ENCODE measurements at regions not wholly inside any gene's neighbourhood (a gene's known extent, or its start where the extent isn't known, plus 50 kb on each side); places are given as distances from the start of the nearest gene placed in this dataset.

DNA sequence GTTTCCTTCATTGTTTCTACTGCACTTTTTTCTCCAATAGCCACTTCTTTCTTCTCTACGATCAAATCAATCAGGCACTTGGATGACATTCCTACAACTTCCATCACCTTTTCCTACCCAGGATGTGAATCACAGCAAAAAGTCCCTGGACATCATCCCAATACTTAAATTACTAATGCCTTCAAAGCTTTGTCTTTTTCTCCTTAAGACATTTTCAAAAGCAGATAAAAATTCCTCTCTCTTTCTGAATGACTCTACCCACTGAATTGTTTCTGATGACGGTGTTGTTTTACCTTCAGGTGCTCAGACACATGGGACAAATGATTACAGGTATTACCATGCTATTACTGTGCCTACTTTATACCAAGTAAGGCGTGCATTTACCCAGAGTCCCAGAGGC is 500.9 kb downstream of the FBXO15 start:
- TF ChIP-seq POLR2AphosphoS5 (IDR thresholded peaks at IDR 0.05): no peak
- no peak for TF ChIP-seq EP300 (IDR thresholded peaks at IDR 0.05)
- TF ChIP-seq, protein P1, sequence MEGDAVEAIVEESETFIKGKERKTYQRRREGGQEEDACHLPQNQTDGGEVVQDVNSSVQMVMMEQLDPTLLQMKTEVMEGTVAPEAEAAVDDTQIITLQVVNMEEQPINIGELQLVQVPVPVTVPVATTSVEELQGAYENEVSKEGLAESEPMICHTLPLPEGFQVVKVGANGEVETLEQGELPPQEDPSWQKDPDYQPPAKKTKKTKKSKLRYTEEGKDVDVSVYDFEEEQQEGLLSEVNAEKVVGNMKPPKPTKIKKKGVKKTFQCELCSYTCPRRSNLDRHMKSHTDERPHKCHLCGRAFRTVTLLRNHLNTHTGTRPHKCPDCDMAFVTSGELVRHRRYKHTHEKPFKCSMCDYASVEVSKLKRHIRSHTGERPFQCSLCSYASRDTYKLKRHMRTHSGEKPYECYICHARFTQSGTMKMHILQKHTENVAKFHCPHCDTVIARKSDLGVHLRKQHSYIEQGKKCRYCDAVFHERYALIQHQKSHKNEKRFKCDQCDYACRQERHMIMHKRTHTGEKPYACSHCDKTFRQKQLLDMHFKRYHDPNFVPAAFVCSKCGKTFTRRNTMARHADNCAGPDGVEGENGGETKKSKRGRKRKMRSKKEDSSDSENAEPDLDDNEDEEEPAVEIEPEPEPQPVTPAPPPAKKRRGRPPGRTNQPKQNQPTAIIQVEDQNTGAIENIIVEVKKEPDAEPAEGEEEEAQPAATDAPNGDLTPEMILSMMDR (IDR thresholded peaks at IDR 0.05): no peak
- no peak for TF ChIP-seq POLR2A (IDR thresholded peaks at IDR 0.05; ENCODE audit: low read depth)
- H3K27ac ChIP-seq (replicated peaks in 1 of 4): no peak overlapping the region
- no peaks in the 10 kb centered on the region for H3K36me3 ChIP-seq
- WGBS: 61% methylated on average over 3 of the region's 3 CpGs
- intact Hi-C loops (cut with DNase I): no loop called here
- H3K4me3 ChIP-seq: no peak overlapping the region
- no peaks in the 10 kb centered on the region for H3K4me1 ChIP-seq
- H3K9me3 ChIP-seq: no peaks in the 10 kb centered on the region
- no peak for DNase-seq (ENCODE audit: extremely low spot score)
- H3K27me3 ChIP-seq: no peaks in the 10 kb centered on the region

DNA sequence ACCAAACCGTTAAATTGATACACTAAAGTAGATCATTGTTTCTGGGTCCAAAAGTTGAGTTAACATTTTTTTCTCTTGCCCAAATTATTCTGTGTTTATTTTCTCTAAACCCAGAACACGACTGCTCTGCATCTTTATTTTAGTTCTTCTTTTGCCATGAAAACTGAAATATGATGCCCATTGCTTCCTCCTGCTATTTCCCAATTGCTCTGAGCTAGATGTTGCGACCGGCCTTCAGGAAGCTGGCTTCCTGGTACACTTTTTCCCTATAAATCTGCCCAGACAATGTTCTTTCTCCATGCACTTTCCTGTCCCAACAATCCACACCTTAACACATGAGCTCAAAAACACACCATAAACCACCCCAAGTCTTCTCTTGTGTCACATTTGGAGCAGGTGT is 501.4 kb downstream of the FBXO15 start:
- WGBS: 29% methylated on average over 4 of the region's 4 CpGs
- H3K36me3 ChIP-seq: no peaks in the 10 kb centered on the region
- intact Hi-C loops (cut with DNase I): no loop called here

DNA sequence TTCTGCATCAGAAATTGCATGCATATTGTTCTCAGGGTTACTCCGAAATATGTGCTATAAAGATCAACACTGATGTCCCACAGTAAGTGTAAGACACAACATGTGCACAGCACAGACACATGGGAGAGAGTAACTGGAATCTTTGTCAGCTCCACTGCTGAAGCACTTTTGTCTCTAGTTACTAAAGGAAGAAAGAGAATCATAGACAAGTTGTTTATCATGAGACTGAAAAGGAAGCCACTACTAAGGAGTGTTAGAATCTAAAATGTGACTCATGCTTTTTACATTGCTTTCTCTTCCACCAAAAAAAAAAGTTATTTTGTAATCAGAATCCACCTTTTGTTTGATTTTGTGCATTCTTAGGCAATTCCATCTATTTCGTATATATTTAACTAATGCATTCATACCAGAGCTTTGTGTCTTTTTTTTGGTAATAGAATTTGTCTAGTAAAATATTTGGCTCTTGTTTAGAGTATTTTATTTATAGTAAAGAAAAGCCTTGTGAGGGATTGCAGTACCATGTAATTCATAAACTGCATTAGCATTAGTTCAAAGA is 502.4 kb downstream of the FBXO15 start:
- H3K27me3 ChIP-seq: no peaks in the 10 kb centered on the region
- H3K9me3 ChIP-seq: no peaks in the 10 kb centered on the region
- 87% methylated on average over 2 of the region's 2 CpGs for WGBS
- no peak for DNase-seq (ENCODE audit: extremely low spot score)
- no peak overlapping the region for H3K4me3 ChIP-seq
- H3K4me1 ChIP-seq: no peaks in the 10 kb centered on the region
- intact Hi-C loops (cut with DNase I): no loop called here
- no peak overlapping the region for H3K27ac ChIP-seq (replicated peaks in 1 of 4)
- H3K36me3 ChIP-seq: no peaks in the 10 kb centered on the region
- TF ChIP-seq, protein P1 (IDR thresholded peaks at IDR 0.05): no peak
- no peak for TF ChIP-seq POLR2AphosphoS5 (IDR thresholded peaks at IDR 0.05)
- no peak for TF ChIP-seq POLR2A (IDR thresholded peaks at IDR 0.05; ENCODE audit: low read depth)
- TF ChIP-seq EP300 (IDR thresholded peaks at IDR 0.05): no peak

More for the DNA sequence above, 501.4 kb downstream of the FBXO15 start:
- Histone ChIP-seq H3K27me3 (no peaks in the 10 kb centered on the region), H3K4me3 (no peak overlapping the region), H3K27ac (replicated peaks in 1 of 4) (no peak overlapping the region), H3K9me3 (no peaks in the 10 kb centered on the region), H3K4me1 (no peaks in the 10 kb centered on the region)
- no peak for DNase-seq (ENCODE audit: extremely low spot score)
- TF ChIP-seq, protein P1 (IDR thresholded peaks at IDR 0.05): no peak
- no peak for TF ChIP-seq EP300 (IDR thresholded peaks at IDR 0.05)

DNA sequence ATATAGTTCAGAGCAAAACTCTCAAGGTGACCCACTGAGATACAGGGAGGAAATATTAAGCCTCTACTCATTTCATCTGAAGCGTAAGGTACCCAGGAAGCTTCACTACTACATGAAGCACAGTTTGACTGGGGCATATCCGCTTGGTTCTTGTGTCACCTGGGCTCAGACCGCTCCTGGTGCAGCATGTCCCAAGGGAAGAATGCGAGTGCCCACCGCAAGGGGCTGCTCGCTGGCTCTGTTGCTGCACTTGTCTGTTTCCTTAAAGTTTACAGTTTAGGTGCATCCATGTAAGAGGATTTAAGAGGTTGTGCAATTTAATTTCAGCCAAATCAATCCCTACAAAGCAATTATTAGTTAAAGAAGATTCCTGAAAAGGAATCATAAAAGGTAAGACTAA is 507.8 kb downstream of the FBXO15 start:
- 82% methylated on average over 6 of the region's 6 CpGs for WGBS
- no peak for DNase-seq (ENCODE audit: extremely low spot score)
- Histone ChIP-seq H3K4me3 (no peak overlapping the region), H3K27me3 (no peaks in the 10 kb centered on the region), H3K27ac (replicated peaks in 1 of 4) (no peak overlapping the region), H3K4me1 (no peaks in the 10 kb centered on the region), H3K36me3 (no peaks in the 10 kb centered on the region), H3K9me3 (no peaks in the 10 kb centered on the region)
- TF ChIP-seq, protein P1 (IDR thresholded peaks at IDR 0.05): no peak
- TF ChIP-seq POLR2A (IDR thresholded peaks at IDR 0.05; ENCODE audit: low read depth): no peak
- TF ChIP-seq POLR2AphosphoS5 (IDR thresholded peaks at IDR 0.05): no peak
- TF ChIP-seq EP300 (IDR thresholded peaks at IDR 0.05): no peak
- intact Hi-C loops (cut with DNase I): no loop called here

DNA sequence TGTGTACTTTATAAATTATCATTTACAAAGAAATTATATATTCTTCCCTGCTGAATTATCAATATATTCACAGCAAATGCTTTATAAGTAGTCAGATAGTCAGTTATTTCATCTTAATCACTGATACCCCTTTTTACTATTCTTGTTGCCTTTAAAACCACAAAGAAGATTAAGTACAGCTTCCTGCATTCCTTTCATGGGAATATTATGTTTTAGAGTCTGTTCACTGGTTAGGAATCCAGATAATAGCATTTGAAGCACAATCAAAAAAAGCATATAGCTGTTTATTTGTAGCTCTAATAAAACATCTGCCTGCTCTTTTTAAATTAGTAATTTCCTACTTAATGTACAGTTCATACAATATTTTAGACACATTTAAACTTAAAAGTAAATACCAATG is 508.9 kb downstream of the FBXO15 start:
- Histone ChIP-seq H3K27ac (replicated peaks in 1 of 4) (no peak overlapping the region), H3K36me3 (no peaks in the 10 kb centered on the region), H3K4me3 (no peak overlapping the region), H3K4me1 (no peaks in the 10 kb centered on the region), H3K27me3 (no peaks in the 10 kb centered on the region), H3K9me3 (no peaks in the 10 kb centered on the region)
- TF ChIP-seq, protein P1 (IDR thresholded peaks at IDR 0.05): no peak
- no peak for TF ChIP-seq EP300 (IDR thresholded peaks at IDR 0.05)
- TF ChIP-seq POLR2AphosphoS5 (IDR thresholded peaks at IDR 0.05): no peak
- no peak for TF ChIP-seq POLR2A (IDR thresholded peaks at IDR 0.05; ENCODE audit: low read depth)
- no peak for DNase-seq (ENCODE audit: extremely low spot score)
- intact Hi-C loops (cut with DNase I): no loop called here
